BJ (cell line): ENCODE measurements at regions not wholly inside any gene's neighbourhood (a gene's known extent, or its start where the extent isn't known, plus 50 kb on each side); places are given as distances from the start of the nearest gene placed in this dataset.
A peak's percentile ranks its signal among the peaks of the same experiment; 100 is the strongest.

Source experiments
- CTCF ChIA-PET: fragments of 350-600 bp; formaldehyde crosslinking; extraction: SDS; loops from one replicate; lab custom pipeline; 2021; ENCODE audit warnings: antibody characterized with exemption, inconsistent platforms; lab: Yijun Ruan, JAX
- POLR2A ChIA-PET: fragments of 300-600 bp; sonication (Branson Sonifier 250); formaldehyde crosslinking; extraction: SDS; loops from one replicate; lab custom pipeline; 2021; ENCODE audit warnings: antibody characterized with exemption; lab: Charles Lee
- DNase-seq: peaks from one replicate; pipeline ENCODE4 v3.0.0-alpha.2; 2011; ENCODE audit warnings: low read depth
- H3K27me3 ChIP-seq: 2 replicates; pipeline ENCODE4 v1.6.0; 2011; ENCODE audit warnings: low read length; ENCODE audit not compliant: control insufficient read depth, insufficient read depth
- H3K36me3 ChIP-seq: 2 replicates; pipeline ENCODE4 v1.5.1; 2011; ENCODE audit warnings: low read length; ENCODE audit not compliant: control insufficient read depth, insufficient read depth
- H3K4me3 ChIP-seq: 2 replicates; pipeline ENCODE4 v1.5.1; 2011; ENCODE audit warnings: low read depth, mild to moderate bottlenecking, control low read depth, low read length
- CTCF ChIP-seq: IDR thresholded peaks from 2 replicates; pipeline ENCODE4 v1.5.1; 2011; ENCODE audit warnings: low read depth, mild to moderate bottlenecking, control low read depth, inconsistent platforms, low read length, moderate library complexity; ENCODE audit not compliant: insufficient read depth

GRCh38 chr2:180927030-180927686, 53.2 kb upstream of the UBE2E3 start:
- DNase-seq: no peak
- CTCF ChIA-PET: no interaction called here
- TF ChIP-seq CTCF: no peak
- H3K27me3 ChIP-seq: no peaks in the 10 kb centered on the region
- POLR2A ChIA-PET: no interaction called here
- H3K4me3 ChIP-seq: no peak overlapping the region
- no peaks in the 10 kb centered on the region for H3K36me3 ChIP-seq

GRCh38 chr2:180925700-180926099, 54.7 kb upstream of the UBE2E3 start:
- H3K4me3 ChIP-seq: no peak overlapping the region
- ChIA-PET POLR2A (no interaction called here), CTCF (interaction anchor here (1.0 to 1.2 kb wide), 2 partner anchors 18 to 23 kb away, joined by 3 read pairs; no protein-coding TSS in a partner anchor)
- H3K36me3 ChIP-seq: no peaks in the 10 kb centered on the region
- H3K27me3 ChIP-seq: no peaks in the 10 kb centered on the region
- TF ChIP-seq CTCF: no peak
- no peak for DNase-seq

- TF ChIP-seq CTCF: no peak
- POLR2A ChIA-PET: no interaction called here
- CTCF ChIA-PET: no interaction called here
- no peaks in the 10 kb centered on the region for H3K27me3 ChIP-seq
- no peak overlapping the region for H3K4me3 ChIP-seq
- DNase-seq: no peak
- H3K36me3 ChIP-seq: no peaks in the 10 kb centered on the region
Measured at GRCh38 chr2:180924063-180924462, 56.3 kb upstream of the UBE2E3 start.

- ChIA-PET CTCF (no interaction called here), POLR2A (no interaction called here)
- H3K4me3 ChIP-seq: no peak overlapping the region
- H3K36me3 ChIP-seq: no peaks in the 10 kb centered on the region
- DNase-seq: no peak
- H3K27me3 ChIP-seq: no peaks in the 10 kb centered on the region
- TF ChIP-seq CTCF: no peak
Measured at GRCh38 chr2:180910831-180911665, 69.4 kb upstream of the UBE2E3 start.

- ChIA-PET CTCF (interaction anchor here (0.7 to 0.9 kb wide), 2 partner anchors 12 to 18 kb away, joined by 3 read pairs; no protein-coding TSS in a partner anchor), POLR2A (no interaction called here)
- DNase-seq: peak; percentile 20
- no peak for TF ChIP-seq CTCF
- H3K4me3 ChIP-seq: no peak overlapping the region
- H3K27me3 ChIP-seq: no peaks in the 10 kb centered on the region
- no peaks in the 10 kb centered on the region for H3K36me3 ChIP-seq
Measured at GRCh38 chr2:180907731-180908130, 72.7 kb upstream of the UBE2E3 start.
